Occipital lobe (tissue), 1 donor: ENCODE measurements at regions not wholly inside any gene's neighbourhood (a gene's known extent, or its start where the extent isn't known, plus 50 kb on each side); places are given as distances from the start of the nearest gene placed in this dataset.
"Not testable (repeated sequence)": the region's sequence is repeated elsewhere in the genome, so short reads cannot be mapped to it uniquely, and the experiment has no call there.

Experiments used
- DNase-seq: peaks from one replicate; lab custom pipeline; 2025; lab: John Stamatoyannopoulos, UW

DNA sequence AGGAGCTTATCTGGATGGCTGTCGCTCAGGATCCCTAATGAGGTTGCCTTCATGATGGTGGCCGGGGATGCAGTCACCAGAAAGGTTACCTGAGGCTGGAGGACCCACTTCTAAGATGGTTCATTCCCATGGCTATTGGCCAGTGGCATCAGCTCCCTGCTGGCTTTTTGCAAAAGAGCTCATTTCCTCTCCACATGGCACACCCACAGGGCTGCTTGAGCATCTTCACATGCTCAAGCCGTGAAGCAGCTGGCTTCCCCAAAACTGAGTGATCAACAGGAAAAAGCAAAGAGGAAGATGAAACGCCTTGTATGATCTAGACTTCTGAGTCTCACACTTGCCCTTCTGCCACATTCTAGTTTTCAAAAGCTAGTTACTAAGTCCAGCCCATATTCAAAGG lies 124.6 kb upstream of the CXADR start:
- no peak for DNase-seq

GRCh38 chr21:17389311-17389710 lies 123.5 kb upstream of the CXADR start:
- DNase-seq, result no peak

DNA sequence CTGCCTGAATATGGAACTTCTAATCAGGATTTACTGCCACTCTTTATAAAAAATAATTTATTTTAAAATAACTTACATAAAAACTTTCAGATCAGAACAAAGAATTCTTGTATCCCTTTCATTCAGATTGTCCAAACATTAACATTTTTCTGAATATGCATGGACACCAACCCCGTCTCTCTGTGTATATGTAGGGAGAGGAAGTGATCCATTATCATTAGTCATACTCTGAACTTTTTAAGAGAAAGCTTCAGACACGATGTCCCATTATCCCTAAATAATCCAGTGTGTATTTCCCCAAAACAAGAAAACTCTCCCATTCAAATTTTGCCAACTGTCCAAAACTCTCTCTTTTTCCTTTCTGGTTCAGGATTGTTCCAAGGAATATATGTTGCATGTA lies 122.3 kb upstream of the CXADR start:
- DNase-seq, result no peak

- no peak for DNase-seq
Measured at GRCh38 chr21:17391811-17392340, 121.0 kb upstream of the CXADR start.

GRCh38 chr21:17393413-17393812 lies 119.4 kb upstream of the CXADR start:
- DNase-seq, result no peak

DNA sequence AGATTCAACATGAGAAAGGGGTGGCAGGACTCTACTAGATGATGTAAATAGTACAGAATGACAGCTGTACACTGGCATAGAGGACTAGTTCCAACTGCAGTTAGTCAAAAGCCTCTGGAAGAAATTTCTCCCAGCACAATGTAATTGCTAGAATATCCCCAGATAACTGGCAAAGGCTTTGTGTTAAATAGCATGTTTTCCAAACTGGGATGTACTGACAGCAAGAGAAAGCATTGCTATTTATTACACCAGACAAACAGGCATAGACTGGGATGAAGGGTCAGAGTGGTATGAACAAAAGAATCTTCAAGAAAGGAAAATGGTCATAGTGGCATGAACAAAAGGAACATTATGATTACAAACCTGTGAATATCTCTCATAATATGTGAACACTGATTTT lies 115.9 kb upstream of the CXADR start:
- no peak for DNase-seq

DNA sequence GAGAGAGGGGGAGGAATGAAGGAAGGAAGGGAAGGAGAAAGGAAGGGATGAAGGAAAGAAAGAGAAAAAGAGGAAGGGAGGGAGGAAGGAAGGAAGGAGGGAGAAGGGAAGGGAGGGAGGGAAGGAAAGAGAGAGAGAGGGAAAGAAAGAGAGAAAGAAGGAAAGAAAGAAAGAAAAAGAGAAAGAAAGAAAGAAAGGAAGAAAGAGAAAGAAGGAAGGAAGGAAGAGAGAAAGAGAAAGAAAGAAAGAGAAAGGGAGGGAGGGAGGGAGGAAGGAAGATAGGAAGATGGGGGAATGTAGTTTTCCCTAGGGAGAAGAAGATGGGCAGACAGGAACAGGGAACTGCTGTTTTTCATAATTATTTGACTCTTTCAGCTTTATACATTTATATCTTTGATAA lies 115.1 kb upstream of the CXADR start:
- no peak for DNase-seq

GRCh38 chr21:17398954-17399353 lies 113.9 kb upstream of the CXADR start:
- DNase-seq, result not testable (repeated sequence)

GRCh38 chr21:17402937-17403336 lies 109.9 kb upstream of the CXADR start:
- no peak for DNase-seq

DNA sequence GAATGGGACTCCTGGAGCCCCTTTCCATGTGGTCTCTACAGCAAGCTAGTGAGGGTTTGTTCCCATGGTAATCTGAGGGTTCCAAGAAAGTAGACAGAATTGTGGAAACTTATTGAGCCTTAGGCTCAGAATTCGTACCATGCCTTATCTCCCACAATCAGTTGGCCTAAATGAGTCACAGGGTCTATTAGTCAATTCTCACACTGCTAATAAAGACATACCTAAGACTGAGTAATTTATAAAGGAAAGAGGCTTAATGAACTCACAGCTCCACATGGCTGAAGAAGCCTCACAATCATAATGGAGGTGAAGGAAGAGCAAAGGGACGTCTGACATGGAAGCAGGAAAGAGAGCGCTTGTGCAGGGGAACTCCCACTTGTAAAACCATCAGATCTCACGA lies 106.6 kb upstream of the CXADR start:
- no peak for DNase-seq

DNA sequence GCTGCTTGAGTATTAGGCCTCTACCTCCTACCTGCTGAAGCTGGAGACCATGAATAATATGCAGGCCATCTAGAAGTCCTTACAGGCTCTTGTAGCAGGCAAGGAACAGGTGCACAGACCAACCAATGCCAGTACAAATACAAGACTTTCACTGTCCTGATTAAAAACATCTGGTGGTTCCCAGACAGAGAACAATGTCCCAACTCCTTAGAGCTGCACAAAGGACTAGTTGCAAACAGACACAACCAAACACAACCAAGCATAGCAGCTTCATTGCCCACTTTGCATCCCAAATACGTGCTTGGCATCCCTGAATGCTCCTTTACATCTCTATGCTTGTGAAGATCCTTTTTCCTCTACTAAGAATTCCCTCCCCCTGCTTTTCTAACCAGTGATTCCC lies 98.1 kb upstream of the CXADR start:
- no peak for DNase-seq

DNA sequence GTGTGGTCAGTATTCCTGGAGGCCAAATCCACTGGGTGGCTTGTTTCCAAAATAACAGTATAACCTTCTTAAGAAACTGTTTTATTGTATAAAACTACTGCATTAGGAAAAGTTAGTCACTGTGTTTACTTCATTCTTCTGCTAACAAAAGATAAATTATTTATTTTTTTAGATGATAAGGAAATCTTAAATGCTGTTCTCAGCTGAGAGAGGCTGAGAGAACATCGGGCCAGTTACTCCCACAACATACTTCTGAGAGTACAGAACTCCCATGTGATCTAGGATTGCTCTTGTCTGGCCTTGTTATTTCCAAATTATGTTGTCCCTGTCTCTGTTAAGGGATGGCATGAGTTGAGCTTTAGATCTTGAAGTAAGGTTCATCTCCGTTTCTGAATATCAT lies 96.7 kb upstream of the CXADR start:
- no peak for DNase-seq

GRCh38 chr21:17422931-17423330 lies 89.9 kb upstream of the CXADR start:
- DNase-seq, result no peak

GRCh38 chr21:17427157-17427556 lies 85.7 kb upstream of the CXADR start:
- no peak for DNase-seq

GRCh38 chr21:17427831-17428483 lies 84.9 kb upstream of the CXADR start:
- DNase-seq, result no peak

- no peak for DNase-seq
Measured at GRCh38 chr21:17428484-17428869, 84.4 kb upstream of the CXADR start.

- no peak for DNase-seq
Measured at GRCh38 chr21:17428980-17429379, 83.9 kb upstream of the CXADR start.

GRCh38 chr21:17429936-17430335 lies 82.9 kb upstream of the CXADR start:
- no peak for DNase-seq

GRCh38 chr21:17432732-17433057 lies 80.1 kb upstream of the CXADR start:
- no peak for DNase-seq

- no peak for DNase-seq
Measured at GRCh38 chr21:17433730-17434129, 79.1 kb upstream of the CXADR start.

- DNase-seq, result no peak
Measured at GRCh38 chr21:17435565-17436543, 77.0 kb upstream of the CXADR start.

DNA sequence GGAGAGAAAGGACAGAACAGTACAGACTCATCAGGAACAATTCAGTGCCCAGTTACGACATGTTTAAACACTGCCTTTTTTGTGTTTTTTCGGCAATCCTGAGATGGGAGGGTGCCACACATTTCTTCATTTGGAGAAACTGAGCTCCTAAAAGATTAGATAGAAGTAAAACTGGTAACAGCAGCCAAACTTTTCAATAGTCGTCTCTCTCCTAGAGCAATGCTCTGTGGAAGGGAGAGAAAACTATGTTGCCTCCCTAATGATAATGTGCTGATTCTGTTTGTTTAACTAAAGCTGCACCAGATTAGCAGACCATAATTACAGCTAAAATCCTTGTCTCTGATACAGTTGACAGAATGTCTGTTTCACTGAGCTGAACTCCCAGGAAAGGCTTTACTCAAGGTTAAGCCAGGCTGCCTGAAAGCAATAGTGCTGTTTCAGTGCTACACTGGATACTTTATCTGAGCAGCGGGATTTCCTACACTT lies 76.2 kb upstream of the CXADR start:
- no peak for DNase-seq

DNA sequence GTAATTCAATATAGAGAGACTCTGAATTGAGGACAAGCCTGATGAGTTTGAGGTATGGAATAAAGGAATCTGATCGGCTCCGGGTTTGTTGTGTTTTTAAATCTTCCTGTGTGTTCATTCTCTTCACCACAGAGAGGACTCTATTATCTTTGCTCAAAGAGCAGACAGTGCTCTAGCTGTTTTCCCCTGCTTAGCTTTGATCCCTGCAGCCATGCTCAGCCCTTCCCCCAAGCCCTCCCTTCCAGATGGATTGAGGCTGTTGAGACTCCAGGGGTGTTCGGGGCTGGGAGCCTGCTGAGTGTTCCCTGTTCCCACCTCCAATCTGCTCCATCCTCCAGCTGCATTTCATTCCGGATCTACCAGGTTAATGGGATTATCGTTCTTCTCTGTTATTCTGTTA lies 74.2 kb upstream of the CXADR start:
- no peak for DNase-seq
